K562 (cell line): ENCODE measurements at regions not wholly inside any gene's neighbourhood (a gene's known extent, or its start where the extent isn't known, plus 50 kb on each side); places are given as distances from the start of the nearest gene placed in this dataset.

Source experiments
- ATAC-seq: fragments of 200-7000 bp; cut with Tn5 transposase; 3 replicates; pipeline ENCODE4 v1.9.1; 2020; ENCODE audit warnings: moderate library complexity
- BruUV-seq: library from RNA; stranded (reverse); fragments of 400-500 nt; replicated peaks from 2 replicates; lab custom pipeline; 2021; lab: Mats Ljungman, UMichigan
- CTCF ChIA-PET: fragments of 300-600 bp; formaldehyde crosslinking; extraction: SDS; loops from one replicate; lab custom pipeline; 2021; ENCODE audit warnings: low intra/inter-chr PET ratio; lab: Yijun Ruan, JAX
- POLR2A ChIA-PET: fragments of 300-600, 350-650 bp; sonication (Branson Sonifier 250); formaldehyde crosslinking; extraction: SDS; loops from one replicate; lab custom pipeline; 2021; ENCODE audit warnings: antibody characterized with exemption, inconsistent platforms; lab: Yijun Ruan, JAX
- DNase-seq, 4 experiments: peaks; one replicate each; pipeline versions ENCODE4 v3.0.0 to v3.0.0-alpha.2; 2011 to 2018; ENCODE audit warnings: low spot score in 3 of 4, mixed read lengths in 3 of 4; ENCODE audit errors: extremely low read depth in 1 of 4
- FAIRE-seq: peaks from 2 replicates; lab custom pipeline; 2011; peaks lifted over from hg19 to GRCh38; lab: Jason Lieb, UNC
- H2AFZ ChIP-seq: 2 replicates; pipeline ENCODE4 v1.6.0; 2011; ENCODE audit warnings: low read depth, low read length, control low read depth, inconsistent platforms
- H3K27ac ChIP-seq: fragments of 200-600 bp; 3 replicates; pipeline ENCODE4 v1.8.0; 2011; ENCODE audit warnings: low read depth, mild to moderate bottlenecking, control low read depth, inconsistent platforms, low read length, moderate library complexity, mixed read lengths; ENCODE audit errors: extremely low read depth
- H3K27me3 ChIP-seq, 2 experiments: fragments of 300-600 bp in 1 of 2; 2 replicates in 1 of 2; 3 replicates in 1 of 2; pipeline versions ENCODE4 v1.6.0 to v1.8.0; 2011; ENCODE audit warnings: inconsistent platforms in 2 of 2, low read length in 2 of 2, mild to moderate bottlenecking in 1 of 2, mixed read lengths in 1 of 2, moderate library complexity in 1 of 2; ENCODE audit not compliant: control insufficient read depth in 2 of 2, insufficient read depth in 2 of 2
- H3K36me3 ChIP-seq: fragments of 300-600 bp; 3 replicates; pipeline ENCODE4 v1.8.0; 2011; ENCODE audit warnings: mild to moderate bottlenecking, low read length, inconsistent platforms; ENCODE audit not compliant: control insufficient read depth, insufficient read depth
- H3K4me1 ChIP-seq, 2 experiments: fragments of 200-600 bp in 1 of 2; replicated peaks in 1 of 2; 2 replicates in 1 of 2; 3 replicates in 1 of 2; pipeline versions ENCODE4 v1.5.1 to v1.8.0; 2011; ENCODE audit warnings: inconsistent platforms in 2 of 2, low read length in 2 of 2, mild to moderate bottlenecking in 1 of 2, mixed read lengths in 1 of 2, moderate library complexity in 1 of 2; ENCODE audit not compliant: control insufficient read depth in 2 of 2, insufficient read depth in 2 of 2
- H3K4me2 ChIP-seq: 2 replicates; pipeline ENCODE4 v1.6.1; 2011; ENCODE audit warnings: low read length, control low read depth, inconsistent platforms, mixed read lengths; ENCODE audit not compliant: insufficient read depth
- H3K4me3 ChIP-seq: fragments of 200-600 bp; sonication (generic), shearing (Covaris generic); 2 replicates; pipeline ENCODE4 v1.5.1; 2016; ENCODE audit warnings: control low read depth, inconsistent platforms
- H3K79me2 ChIP-seq: fragments of 200-600 bp; 3 replicates; pipeline ENCODE4 v1.8.0; 2011; ENCODE audit warnings: low read length, inconsistent platforms; ENCODE audit not compliant: control insufficient read depth, insufficient read depth
- H3K9ac ChIP-seq, 2 experiments: 2 replicates each; pipeline versions ENCODE4 v1.6.0 to v1.6.1; 2011; ENCODE audit warnings: low read depth in 2 of 2, low read length in 2 of 2, control low read depth in 1 of 2, inconsistent platforms in 1 of 2, mild to moderate bottlenecking in 1 of 2, mixed read lengths in 1 of 2; ENCODE audit not compliant: insufficient read depth in 1 of 2
- H3K9me1 ChIP-seq: one replicate; pipeline ENCODE4 v1.6.0; 2011; ENCODE audit warnings: inconsistent platforms, mild to moderate bottlenecking, low read length, moderate library complexity; ENCODE audit not compliant: control insufficient read depth, insufficient read depth
- H3K9me3 ChIP-seq: replicated peaks from 2 replicates; pipeline ENCODE4 v1.5.1; 2011; ENCODE audit warnings: low read depth, low read length, inconsistent platforms; ENCODE audit not compliant: control insufficient read depth, insufficient read depth
- H4K20me1 ChIP-seq: replicated peaks from 2 replicates; pipeline ENCODE4 v1.6.1; 2011; ENCODE audit warnings: low read length, inconsistent platforms, mixed read lengths; ENCODE audit not compliant: control insufficient read depth, insufficient read depth
- ATF6 ChIP-seq: sonication (generic); formaldehyde crosslinking; IDR thresholded peaks from 2 replicates; pipeline ENCODE4 v1.4.0; 2020; ENCODE audit warnings: mild to moderate bottlenecking, missing genetic modification reagents
- CREB3L1 ChIP-seq: fragments of 450-650 bp; IDR thresholded peaks from 2 replicates; pipeline ENCODE4 v1.6.1; 2014; ENCODE audit warnings: low read depth, mild to moderate bottlenecking, moderate library complexity, borderline replicate concordance
- E2F1 ChIP-seq: sonication (generic); formaldehyde crosslinking; IDR thresholded peaks from 2 replicates; pipeline ENCODE4 v1.8.1; 2023; ENCODE audit warnings: mild to moderate bottlenecking, missing genetic modification reagents, moderate library complexity
- SOX6 ChIP-seq: fragments of 450-650 bp; IDR thresholded peaks from 2 replicates; pipeline ENCODE4 v1.6.1; 2014; ENCODE audit warnings: mild to moderate bottlenecking
- ZBTB1 ChIP-seq: sonication (generic); formaldehyde crosslinking; IDR thresholded peaks from 2 replicates; pipeline ENCODE4 v1.8.1; 2023; ENCODE audit warnings: missing genetic modification reagents, low read depth, mild to moderate bottlenecking, borderline replicate concordance
- ZFX ChIP-seq: sonication (generic); formaldehyde crosslinking; IDR thresholded peaks from 2 replicates; pipeline ENCODE4 v1.8.0; 2022; ENCODE audit warnings: mild to moderate bottlenecking, missing genetic modification reagents, moderate library complexity
- ZHX1 ChIP-seq: fragments of 150-350 bp; conservative IDR thresholded peaks from 2 replicates; pipeline ENCODE4 v1.6.1; 2014; ENCODE audit warnings: low read length
- ZNF644 ChIP-seq: fragments of 200-800 bp; sonication (Bioruptor generic); IDR thresholded peaks from 2 replicates; pipeline ENCODE4 v1.6.1; 2016; ENCODE audit warnings: low read depth, missing genetic modification characterization, missing compliant biosample characterization
- ZNF699 ChIP-seq: fragments of 250-450 bp; sonication (Bioruptor Pico); IDR thresholded peaks from 2 replicates; pipeline ENCODE4 v1.8.0; 2021; ENCODE audit warnings: mild to moderate bottlenecking, moderate library complexity; ENCODE audit not compliant: insufficient replicate concordance
- ZNF740 ChIP-seq, 3 experiments: fragments of 200-800 bp in 1 of 3; sonication (Bioruptor generic) in 1 of 3; sonication (generic) in 1 of 3; formaldehyde crosslinking in 1 of 3; IDR thresholded peaks; 2 replicates each; pipeline versions ENCODE4 v1.6.1 to v1.8.0; 2016 to 2022; ENCODE audit warnings: mild to moderate bottlenecking in 2 of 3, missing compliant biosample characterization in 2 of 3, missing genetic modification characterization in 2 of 3, missing genetic modification reagents in 1 of 3
- WGBS: fragments of 100-300 bp; shearing (Covaris generic); methylation state at CpG from one replicate; pipeline ENCODE4 v1.1.6; 2016; ENCODE audit warnings: low coverage, mixed read lengths; ENCODE audit not compliant: insufficient coverage; ENCODE audit errors: missing lambda C conversion rate; 5-methylcytosine and 5-hydroxymethylcytosine counted together
- in situ Hi-C: fragments of 300-500 bp; cut with MboI; formaldehyde crosslinking; loops from 4 replicates; pipeline ENCODE4 v1.15.0; 2018; ENCODE audit warnings: inconsistent platforms, mixed read lengths
- intact Hi-C: fragments of 100-400 bp; cut with micrococcal nuclease; formaldehyde crosslinking; loops from 2 replicates; pipeline ENCODE4 v1.14.2; 2022

- no TSS peak for BruUV-seq
- ATAC-seq (no peak), DNase-seq (no peak), FAIRE-seq (no peak)
- Histone ChIP-seq H3K9ac (no peak overlapping the region), H3K4me1 (no peaks in the 10 kb centered on the region), H3K27me3 (no peaks in the 10 kb centered on the region), H3K4me2 (no peak overlapping the region), H3K79me2 (no peaks in the 10 kb centered on the region), H3K9me3 (no peaks in the 10 kb centered on the region), H3K4me3 (no peak overlapping the region), H3K9me1 (no peaks in the 10 kb centered on the region), H3K27ac (no peak overlapping the region), H2AFZ (no peak overlapping the region), H4K20me1 (no peaks in the 10 kb centered on the region), H3K36me3 (no peaks in the 10 kb centered on the region)
- in situ Hi-C loops (no loop called here), intact Hi-C loops (no loop called here)
- POLR2A ChIA-PET = no interaction called here
- CTCF ChIA-PET = no interaction called here
- WGBS = 0% methylated on average over 4 of the region's 4 CpGs
- TF ChIP-seq ZHX1 (no peak), ZNF740 (CRISPR knock-in tag; IDR thresholded peaks at IDR 0.05) (no peak), ZNF740 (tag; IDR thresholded peaks at IDR 0.05) (no peak), ZBTB1 (CRISPR knock-in tag) (no peak), ZFX (CRISPR knock-in tag) (no peak), SOX6 (no peak), ZNF644 (no peak), ZNF699 (CRISPR knock-in tag) (no peak), E2F1 (CRISPR knock-in tag) (no peak), CREB3L1 (no peak), ATF6 (no peak)
Observed at GRCh38 chr17:71869293-71869692, 251.5 kb upstream of the SOX9 start.
